ENCODE measurements at regions not wholly inside any gene's neighbourhood (a gene's known extent, or its start where the extent isn't known, plus 50 kb on each side); places are given as distances from the start of the nearest gene placed in this dataset.
A peak's percentile ranks its signal among the peaks of the same experiment; 100 is the strongest.

GRCh38 chr2:20513946-20514345 lies 67.1 kb downstream of the RHOB start:
- 95% methylated on average over 7 of the region's 7 CpGs for WGBS
- DNase-seq (peak in 1 of 3 donors; percentile 33), ATAC-seq (no peak)
- Histone ChIP-seq H3K27ac (ENCODE audit: low read length) (no peak overlapping the region), H3K27me3 (ENCODE audit: control insufficient read depth, insufficient read depth) (no peaks in the 10 kb centered on the region), H3K9me3 (ENCODE audit: control insufficient read depth, low read length) (no peaks in the 10 kb centered on the region), H3K4me3 (ENCODE audit: low read length) (no peak overlapping the region), H3K4me1 (ENCODE audit: control insufficient read depth, insufficient read depth, low read length) (no peaks in the 10 kb centered on the region)
- intact Hi-C loops (cut with DNase I): loop anchor here in 1 of 4 donors (10.0 kb wide), 1 partner anchor 111 kb away; no protein-coding TSS in a partner anchor

- Histone ChIP-seq H3K27ac (ENCODE audit: low read length) (no peak overlapping the region), H3K4me3 (ENCODE audit: low read length) (no peak overlapping the region), H3K4me1 (ENCODE audit: control insufficient read depth, insufficient read depth, low read length) (no peaks in the 10 kb centered on the region), H3K27me3 (ENCODE audit: control insufficient read depth, insufficient read depth) (no peaks in the 10 kb centered on the region), H3K9me3 (ENCODE audit: control insufficient read depth, low read length) (no peaks in the 10 kb centered on the region)
- intact Hi-C loops (cut with DNase I): loop anchor here in 1 of 4 donors (10.0 kb wide), 1 partner anchor 110 kb away; no protein-coding TSS in a partner anchor
- DNase-seq: peak in 2 of 3 donors; percentile 64 to 65
- peak; percentile 40 to 84 for ATAC-seq
- 80% methylated on average over 8 of the region's 8 CpGs for WGBS
These were observed 67.9 kb downstream of the RHOB start for GRCh38 chr2:20514596-20515269.

- no peaks in the 10 kb centered on the region for H3K4me1 ChIP-seq (ENCODE audit: control insufficient read depth, insufficient read depth, low read length)
- no peak overlapping the region for H3K27ac ChIP-seq (ENCODE audit: low read length)
- no peaks in the 10 kb centered on the region for H3K27me3 ChIP-seq (ENCODE audit: control insufficient read depth, insufficient read depth)
- WGBS: 90% methylated on average over 14 of the region's 14 CpGs
- H3K9me3 ChIP-seq (ENCODE audit: control insufficient read depth, low read length): no peaks in the 10 kb centered on the region
- H3K4me3 ChIP-seq (ENCODE audit: low read length): no peak overlapping the region
- ATAC-seq (no peak), DNase-seq (peak in 1 of 3 donors; percentile 52)
- intact Hi-C loops (cut with DNase I): loop anchor here in 1 of 4 donors (10.0 kb wide), 1 partner anchor 109 kb away; no protein-coding TSS in a partner anchor
These were observed 68.7 kb downstream of the RHOB start for GRCh38 chr2:20515290-20516220.

- Histone ChIP-seq H3K4me1 (ENCODE audit: control insufficient read depth, insufficient read depth, low read length) (no peaks in the 10 kb centered on the region), H3K27ac (ENCODE audit: low read length) (no peak overlapping the region), H3K4me3 (ENCODE audit: low read length) (no peak overlapping the region), H3K9me3 (ENCODE audit: control insufficient read depth, low read length) (no peaks in the 10 kb centered on the region), H3K27me3 (ENCODE audit: control insufficient read depth, insufficient read depth) (no peaks in the 10 kb centered on the region)
- intact Hi-C loops (cut with DNase I): loop anchor here in 1 of 4 donors (10.0 kb wide), 1 partner anchor 109 kb away; no protein-coding TSS in a partner anchor
- ATAC-seq (no peak), DNase-seq (peak in 1 of 3 donors; percentile 18)
- WGBS: 91% methylated on average over 2 of the region's 2 CpGs
These were observed 69.4 kb downstream of the RHOB start for GRCh38 chr2:20516291-20516645.

GRCh38 chr2:20516646-20517341 lies 69.9 kb downstream of the RHOB start:
- Histone ChIP-seq H3K27ac (ENCODE audit: low read length) (no peak overlapping the region), H3K4me1 (ENCODE audit: control insufficient read depth, insufficient read depth, low read length) (no peaks in the 10 kb centered on the region), H3K27me3 (ENCODE audit: control insufficient read depth, insufficient read depth) (no peaks in the 10 kb centered on the region), H3K9me3 (ENCODE audit: control insufficient read depth, low read length) (no peaks in the 10 kb centered on the region), H3K4me3 (ENCODE audit: low read length) (no peak overlapping the region)
- intact Hi-C loops (cut with DNase I): loop anchor here in 1 of 4 donors (10.0 kb wide), 1 partner anchor 108 kb away; no protein-coding TSS in a partner anchor
- DNase-seq (peak; percentile 57 to 78 (median 78)), ATAC-seq (peak; percentile 73 to 76)
- WGBS: 61% methylated on average over 10 of the region's 10 CpGs

GRCh38 chr2:20519309-20519708 lies 72.4 kb downstream of the RHOB start:
- peaks cover 1% of the 10 kb centered on the region for H3K4me1 ChIP-seq (ENCODE audit: control insufficient read depth, insufficient read depth, low read length)
- no peaks in the 10 kb centered on the region for H3K27me3 ChIP-seq (ENCODE audit: control insufficient read depth, insufficient read depth)
- no peak overlapping the region for H3K4me3 ChIP-seq (ENCODE audit: low read length)
- H3K9me3 ChIP-seq (ENCODE audit: control insufficient read depth, low read length): no peaks in the 10 kb centered on the region
- intact Hi-C loops (cut with DNase I): loop anchor here in 1 of 4 donors (10.0 kb wide), 1 partner anchor 105 kb away; no protein-coding TSS in a partner anchor
- ATAC-seq (no peak), DNase-seq (peak in 1 of 3 donors; percentile 1)
- H3K27ac ChIP-seq (ENCODE audit: low read length): no peak overlapping the region
- WGBS: 99% methylated on average over 3 of the region's 3 CpGs

- ATAC-seq (no peak), DNase-seq (peak in 2 of 3 donors; percentile 3 to 13)
- Histone ChIP-seq H3K4me1 (ENCODE audit: control insufficient read depth, insufficient read depth, low read length) (peaks cover 8% of the 10 kb centered on the region), H3K27me3 (ENCODE audit: control insufficient read depth, insufficient read depth) (no peaks in the 10 kb centered on the region), H3K27ac (ENCODE audit: low read length) (no peak overlapping the region), H3K9me3 (ENCODE audit: control insufficient read depth, low read length) (no peaks in the 10 kb centered on the region), H3K4me3 (ENCODE audit: low read length) (no peak overlapping the region)
- WGBS: 95% methylated on average over 10 of the region's 10 CpGs
- intact Hi-C loops (cut with DNase I): loop anchor here in 3 of 4 donors (5.0 to 10.0 kb wide), 2 partner anchors 45 to 68 kb away; no protein-coding TSS in a partner anchor
These were observed 73.3 kb downstream of the RHOB start for GRCh38 chr2:20520128-20520527.

- 94% methylated on average over 4 of the region's 4 CpGs for WGBS
- H3K4me1 ChIP-seq (ENCODE audit: control insufficient read depth, insufficient read depth, low read length): peaks cover 9% of the 10 kb centered on the region
- no peak for DNase-seq
- no peaks in the 10 kb centered on the region for H3K27me3 ChIP-seq (ENCODE audit: control insufficient read depth, insufficient read depth)
- H3K4me3 ChIP-seq (ENCODE audit: low read length): no peak overlapping the region
- no peak overlapping the region for H3K27ac ChIP-seq (ENCODE audit: low read length)
- H3K9me3 ChIP-seq (ENCODE audit: control insufficient read depth, low read length): no peaks in the 10 kb centered on the region
- intact Hi-C loops (cut with DNase I): loop anchor here in 3 of 4 donors (5.0 to 10.0 kb wide), 2 partner anchors 46 to 69 kb away; no protein-coding TSS in a partner anchor
- ATAC-seq: no peak
These were observed 74.3 kb downstream of the RHOB start for GRCh38 chr2:20521193-20521592.

GRCh38 chr2:20521682-20522189 lies 74.9 kb downstream of the RHOB start:
- WGBS: 80% methylated on average over 11 of the region's 11 CpGs
- intact Hi-C loops (cut with DNase I): loop anchor here in 3 of 4 donors (5.0 to 10.0 kb wide), 2 partner anchors 47 to 69 kb away; no protein-coding TSS in a partner anchor
- DNase-seq: peak in 1 of 3 donors; percentile 28
- ATAC-seq: no peak
- no peaks in the 10 kb centered on the region for H3K9me3 ChIP-seq (ENCODE audit: control insufficient read depth, low read length)
- peaks cover 9% of the 10 kb centered on the region for H3K4me1 ChIP-seq (ENCODE audit: control insufficient read depth, insufficient read depth, low read length)
- H3K4me3 ChIP-seq (ENCODE audit: low read length): no peak overlapping the region
- no peaks in the 10 kb centered on the region for H3K27me3 ChIP-seq (ENCODE audit: control insufficient read depth, insufficient read depth)
- no peak overlapping the region for H3K27ac ChIP-seq (ENCODE audit: low read length)

All from right cardiac atrium (tissue), 5 donors.